Upper lobe of left lung (tissue), 4 donors: ENCODE measurements at regions not wholly inside any gene's neighbourhood (a gene's known extent, or its start where the extent isn't known, plus 50 kb on each side); places are given as distances from the start of the nearest gene placed in this dataset.

ENCODE experiments used
- POLR2AphosphoS5 ChIP-seq, 2 donors: sonication (generic); formaldehyde crosslinking; IDR thresholded peaks; one replicate each; pipeline ENCODE4 v1.5.1; 2017; ENCODE audit warnings: antibody characterized with exemption in 2 of 2
- TF ChIP-seq, protein P1 (sequence below), 6 experiments: fragments of 450-650 bp in 4 of 6; fragments of 200-600 bp in 2 of 6; sonication (generic) in 2 of 6; IDR thresholded peaks; one replicate each; pipeline ENCODE4 v1.5.1; 2016 to 2019; ENCODE audit warnings: antibody characterized with exemption in 6 of 6

GRCh38 chr16:86349338-86349900 lies 160.9 kb upstream of the FOXF1 start:
- TF ChIP-seq, protein P1, sequence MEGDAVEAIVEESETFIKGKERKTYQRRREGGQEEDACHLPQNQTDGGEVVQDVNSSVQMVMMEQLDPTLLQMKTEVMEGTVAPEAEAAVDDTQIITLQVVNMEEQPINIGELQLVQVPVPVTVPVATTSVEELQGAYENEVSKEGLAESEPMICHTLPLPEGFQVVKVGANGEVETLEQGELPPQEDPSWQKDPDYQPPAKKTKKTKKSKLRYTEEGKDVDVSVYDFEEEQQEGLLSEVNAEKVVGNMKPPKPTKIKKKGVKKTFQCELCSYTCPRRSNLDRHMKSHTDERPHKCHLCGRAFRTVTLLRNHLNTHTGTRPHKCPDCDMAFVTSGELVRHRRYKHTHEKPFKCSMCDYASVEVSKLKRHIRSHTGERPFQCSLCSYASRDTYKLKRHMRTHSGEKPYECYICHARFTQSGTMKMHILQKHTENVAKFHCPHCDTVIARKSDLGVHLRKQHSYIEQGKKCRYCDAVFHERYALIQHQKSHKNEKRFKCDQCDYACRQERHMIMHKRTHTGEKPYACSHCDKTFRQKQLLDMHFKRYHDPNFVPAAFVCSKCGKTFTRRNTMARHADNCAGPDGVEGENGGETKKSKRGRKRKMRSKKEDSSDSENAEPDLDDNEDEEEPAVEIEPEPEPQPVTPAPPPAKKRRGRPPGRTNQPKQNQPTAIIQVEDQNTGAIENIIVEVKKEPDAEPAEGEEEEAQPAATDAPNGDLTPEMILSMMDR (IDR thresholded peaks at IDR 0.05): no peak
- TF ChIP-seq POLR2AphosphoS5 (IDR thresholded peaks at IDR 0.05): no peak
